PC-3 (cell line): ENCODE measurements at regions not wholly inside any gene's neighbourhood (a gene's known extent, or its start where the extent isn't known, plus 50 kb on each side); places are given as distances from the start of the nearest gene placed in this dataset.
"Not testable (repeated sequence)": the region's sequence is repeated elsewhere in the genome, so short reads cannot be mapped to it uniquely, and the experiment has no call there.

Source experiments
- ATAC-seq: fragments of 200-7000 bp; cut with Tn5 transposase; 2 replicates; pipeline ENCODE4 v1.9.1; 2020; ENCODE audit warnings: mild to moderate bottlenecking, moderate library complexity
- BruUV-seq: library from RNA; stranded (reverse); fragments of 400-500 nt; replicated peaks from 2 replicates; lab custom pipeline; 2021; lab: Mats Ljungman, UMichigan
- CTCF ChIA-PET: fragments of 300-600 bp; sonication (Branson Sonifier 250); formaldehyde crosslinking; loops from one replicate; lab custom pipeline; 2022; ENCODE audit warnings: antibody characterized with exemption; lab: Charles Lee
- POLR2A ChIA-PET: fragments of 300-600 bp; sonication (Branson Sonifier 250); formaldehyde crosslinking; loops from one replicate; lab custom pipeline; 2022; ENCODE audit warnings: antibody characterized with exemption; ENCODE audit not compliant: unreplicated experiment; lab: Charles Lee
- DNase-seq: peaks from one replicate; pipeline ENCODE4 v3.0.0-alpha.2; 2015
- H2AFZ ChIP-seq: fragments of 300-600 bp; sonication (generic); 2 replicates; pipeline ENCODE4 v1.6.0; 2016; ENCODE audit warnings: antibody characterized with exemption, low read length
- H3F3A ChIP-seq: fragments of 300-600 bp; sonication (generic); one replicate; pipeline ENCODE4 v1.6.0; 2017; ENCODE audit warnings: antibody characterized with exemption, low read length, control low read depth, mild to moderate bottlenecking; ENCODE audit not compliant: unreplicated experiment
- H3K27ac ChIP-seq: fragments of 300-600 bp; sonication (generic); 2 replicates; pipeline ENCODE4 v1.5.1; 2016; ENCODE audit warnings: mild to moderate bottlenecking, low read length
- H3K27me3 ChIP-seq: fragments of 300-600 bp; sonication (generic); 2 replicates; pipeline ENCODE4 v1.6.1; 2016; ENCODE audit warnings: low read length, mixed read lengths
- H3K36me3 ChIP-seq: fragments of 300-600 bp; sonication (generic); 2 replicates; pipeline ENCODE4 v1.6.1; 2016; ENCODE audit warnings: low read depth, mixed run types, low read length, mixed read lengths
- H3K4me1 ChIP-seq: fragments of 300-600 bp; sonication (generic); 2 replicates; pipeline ENCODE4 v1.5.1; 2016; ENCODE audit warnings: low read length; ENCODE audit not compliant: insufficient read depth
- H3K4me2 ChIP-seq: fragments of 300-600 bp; sonication (generic); 2 replicates; pipeline ENCODE4 v1.6.0; 2016; ENCODE audit warnings: low read length
- H3K4me3 ChIP-seq: fragments of 300-600 bp; sonication (generic); 2 replicates; pipeline ENCODE4 v1.5.1; 2016; ENCODE audit warnings: mild to moderate bottlenecking, low read length, mixed read lengths
- H3K79me2 ChIP-seq: fragments of 300-600 bp; sonication (generic); 2 replicates; pipeline ENCODE4 v1.6.1; 2017; ENCODE audit warnings: low read length, mixed read lengths
- H3K9ac ChIP-seq: fragments of 300-600 bp; sonication (generic); 2 replicates; pipeline ENCODE4 v1.6.0; 2016; ENCODE audit warnings: mild to moderate bottlenecking, low read length
- H3K9me2 ChIP-seq: fragments of 300-600 bp; sonication (generic); replicated peaks from 2 replicates; pipeline ENCODE4 v1.6.1; 2016; ENCODE audit warnings: mixed run types, low read length, mixed read lengths
- H3K9me3 ChIP-seq: fragments of 300-600 bp; sonication (generic); 2 replicates; pipeline ENCODE4 v1.6.1; 2016; ENCODE audit warnings: low read length, mixed read lengths
- H4K20me1 ChIP-seq: fragments of 300-600 bp; sonication (generic); 2 replicates; pipeline ENCODE4 v1.6.1; 2016; ENCODE audit warnings: low read length, mixed read lengths
- EZH2 ChIP-seq: fragments of 300-600 bp; sonication (generic); IDR thresholded peaks from one replicate; pipeline ENCODE4 v1.6.1; 2017; ENCODE audit warnings: antibody characterized with exemption, mild to moderate bottlenecking, low read length; ENCODE audit not compliant: unreplicated experiment
- EZH2phosphoT487 ChIP-seq: fragments of 300-600 bp; sonication (generic); IDR thresholded peaks from 2 replicates; pipeline ENCODE4 v1.6.1; 2018; ENCODE audit warnings: mild to moderate bottlenecking, antibody characterized with exemption, low read length, borderline replicate concordance
- intact Hi-C: fragments of 100-400 bp; cut with micrococcal nuclease; formaldehyde crosslinking; loops from 2 replicates; pipeline ENCODE4 v1.9.0; 2023
- TF ChIP-seq, protein P1 (sequence below): fragments of 300-600 bp; sonication (generic); conservative IDR thresholded peaks from 2 replicates; pipeline ENCODE4 v1.5.1; 2017; ENCODE audit warnings: antibody characterized with exemption, low read depth, mild to moderate bottlenecking, low read length

DNA sequence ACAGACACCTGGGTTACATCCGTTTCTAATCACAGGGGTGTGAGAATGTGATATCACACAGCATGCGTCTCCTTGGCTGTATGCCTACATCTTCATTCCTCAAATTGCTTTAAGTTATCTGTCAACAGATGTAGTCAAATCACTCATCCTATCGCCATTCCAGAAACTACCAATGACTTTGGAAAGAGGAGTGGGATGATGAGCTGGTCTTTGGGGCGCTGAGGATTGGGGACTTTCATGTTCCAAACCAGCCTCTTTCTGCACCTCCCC is 104.8 kb downstream of the NAV1 start:
- peaks cover 1% of the 10 kb centered on the region; the same call in 1 of the 2 replicates for H3K4me1 ChIP-seq
- BruUV-seq: no TSS peak
- ChIA-PET POLR2A (interaction anchor here (0.6 kb wide), 1 partner anchor 24 kb away, joined by 3 read pairs; no protein-coding TSS in a partner anchor), CTCF (no interaction called here)
- H3K36me3 ChIP-seq: no peaks in the 10 kb centered on the region
- H4K20me1 ChIP-seq: no peaks in the 10 kb centered on the region
- no peak overlapping the region for H3K27ac ChIP-seq
- no peak overlapping the region for H3K4me2 ChIP-seq
- H2AFZ ChIP-seq: no peak overlapping the region
- no peaks in the 10 kb centered on the region for H3K9me2 ChIP-seq
- no peak for DNase-seq
- TF ChIP-seq, protein P1, sequence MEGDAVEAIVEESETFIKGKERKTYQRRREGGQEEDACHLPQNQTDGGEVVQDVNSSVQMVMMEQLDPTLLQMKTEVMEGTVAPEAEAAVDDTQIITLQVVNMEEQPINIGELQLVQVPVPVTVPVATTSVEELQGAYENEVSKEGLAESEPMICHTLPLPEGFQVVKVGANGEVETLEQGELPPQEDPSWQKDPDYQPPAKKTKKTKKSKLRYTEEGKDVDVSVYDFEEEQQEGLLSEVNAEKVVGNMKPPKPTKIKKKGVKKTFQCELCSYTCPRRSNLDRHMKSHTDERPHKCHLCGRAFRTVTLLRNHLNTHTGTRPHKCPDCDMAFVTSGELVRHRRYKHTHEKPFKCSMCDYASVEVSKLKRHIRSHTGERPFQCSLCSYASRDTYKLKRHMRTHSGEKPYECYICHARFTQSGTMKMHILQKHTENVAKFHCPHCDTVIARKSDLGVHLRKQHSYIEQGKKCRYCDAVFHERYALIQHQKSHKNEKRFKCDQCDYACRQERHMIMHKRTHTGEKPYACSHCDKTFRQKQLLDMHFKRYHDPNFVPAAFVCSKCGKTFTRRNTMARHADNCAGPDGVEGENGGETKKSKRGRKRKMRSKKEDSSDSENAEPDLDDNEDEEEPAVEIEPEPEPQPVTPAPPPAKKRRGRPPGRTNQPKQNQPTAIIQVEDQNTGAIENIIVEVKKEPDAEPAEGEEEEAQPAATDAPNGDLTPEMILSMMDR: no peak
- TF ChIP-seq EZH2 (no peak), EZH2phosphoT487 (no peak)
- no peaks in the 10 kb centered on the region for H3F3A ChIP-seq
- H3K79me2 ChIP-seq: no peaks in the 10 kb centered on the region
- no peak overlapping the region for H3K9ac ChIP-seq
- intact Hi-C loops: no loop called here
- no peak for ATAC-seq
- H3K9me3 ChIP-seq: no peaks in the 10 kb centered on the region
- no peaks in the 10 kb centered on the region for H3K27me3 ChIP-seq
- H3K4me3 ChIP-seq: no peak overlapping the region

DNA sequence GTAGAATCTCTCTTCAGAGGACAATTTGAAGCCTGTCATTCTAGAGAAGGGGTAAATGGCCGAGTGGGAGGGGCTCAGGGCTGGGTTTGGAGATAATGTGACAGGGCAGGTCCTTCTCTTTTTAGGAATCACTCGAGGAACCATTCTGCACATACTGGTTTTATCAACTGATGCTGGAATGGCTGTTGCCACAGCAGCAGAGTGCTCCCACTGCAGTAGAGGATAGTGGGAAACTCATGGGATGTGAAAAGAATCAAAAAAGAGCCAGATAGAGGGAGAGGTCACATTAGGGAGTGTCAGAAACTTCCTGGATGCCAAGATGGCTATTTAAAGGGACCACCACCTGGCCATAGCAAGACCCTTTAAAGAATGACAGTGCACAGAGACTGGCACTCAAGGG is 105.3 kb downstream of the NAV1 start:
- no peak overlapping the region for H3K9ac ChIP-seq
- no peaks in the 10 kb centered on the region for H3F3A ChIP-seq
- H3K4me2 ChIP-seq: no peak overlapping the region
- no peaks in the 10 kb centered on the region for H3K9me2 ChIP-seq
- H3K4me3 ChIP-seq: no peak overlapping the region
- intact Hi-C loops: no loop called here
- ATAC-seq: no peak
- H3K9me3 ChIP-seq: no peaks in the 10 kb centered on the region
- H3K27me3 ChIP-seq: no peaks in the 10 kb centered on the region
- H3K36me3 ChIP-seq: no peaks in the 10 kb centered on the region
- CTCF ChIA-PET: no interaction called here
- no peak overlapping the region for H3K27ac ChIP-seq
- H4K20me1 ChIP-seq: no peaks in the 10 kb centered on the region
- no peaks in the 10 kb centered on the region for H3K79me2 ChIP-seq
- no peak for DNase-seq
- POLR2A ChIA-PET: no interaction called here
- TF ChIP-seq EZH2: no peak
- no peak for TF ChIP-seq EZH2phosphoT487
- TF ChIP-seq, protein P1: no peak
- peaks cover 5% of the 10 kb centered on the region; the same call in 1 of the 2 replicates for H3K4me1 ChIP-seq
- BruUV-seq: no TSS peak
- no peak overlapping the region for H2AFZ ChIP-seq

DNA sequence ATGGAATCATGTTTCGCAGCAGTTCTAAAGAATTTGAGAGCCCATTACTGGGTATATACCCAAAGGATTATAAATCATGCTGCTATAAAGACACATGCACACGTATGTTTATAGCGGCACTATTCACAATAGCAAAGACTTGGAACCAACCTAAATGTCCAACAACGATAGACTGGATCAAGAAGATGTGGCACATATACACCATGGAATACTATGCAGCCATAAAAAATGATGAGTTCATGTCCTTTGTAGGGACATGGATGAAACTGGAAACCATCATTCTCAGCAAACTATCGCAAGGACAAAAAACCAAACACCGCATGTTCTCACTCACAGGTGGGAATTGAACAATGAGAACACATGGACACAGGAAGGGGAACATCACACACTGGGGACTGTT is 106.1 kb downstream of the NAV1 start:
- intact Hi-C loops, POLR2A ChIA-PET: not testable (repeated sequence)

More for the DNA sequence above, 106.1 kb downstream of the NAV1 start:
- H4K20me1 ChIP-seq, H3F3A ChIP-seq, H3K27me3 ChIP-seq, H3K36me3 ChIP-seq, H3K9me3 ChIP-seq, BruUV-seq, H2AFZ ChIP-seq, H3K9me2 ChIP-seq, H3K4me1 ChIP-seq, H3K79me2 ChIP-seq, H3K27ac ChIP-seq, ATAC-seq, CTCF ChIA-PET, H3K9ac ChIP-seq, H3K4me2 ChIP-seq, DNase-seq, H3K4me3 ChIP-seq: not testable (repeated sequence)
